Activated T-helper 17 cell treated with anti-CD3 and anti-CD28 coated beads, Interleukin-2, amount 50 U/mL, for 72 hours (primary cell): ENCODE measurements at regions not wholly inside any gene's neighbourhood (a gene's known extent, or its start where the extent isn't known, plus 50 kb on each side); places are given as distances from the start of the nearest gene placed in this dataset.

ENCODE experiments used
- ATAC-seq: fragments of 150-1000 bp; cut with Tn5 transposase; replicated peaks from 2 replicates; pipeline ENCODE4 v1.10.0; 2021; ENCODE audit warnings: mild to moderate bottlenecking, moderate library complexity
- H3K27ac Mint-ChIP-seq: one replicate; pipeline ENCODE4 v1.8.0; 2022; ENCODE audit warnings: mixed read lengths
- H3K27me3 Mint-ChIP-seq: one replicate; pipeline ENCODE4 v1.8.0; 2022; ENCODE audit warnings: mixed read lengths
- H3K36me3 Mint-ChIP-seq: one replicate; pipeline ENCODE4 v1.8.0; 2022; ENCODE audit warnings: low read depth, mild to moderate bottlenecking, mixed read lengths
- H3K4me1 Mint-ChIP-seq: one replicate; pipeline ENCODE4 v1.8.0; 2022; ENCODE audit warnings: mixed read lengths
- H3K4me3 Mint-ChIP-seq: one replicate; pipeline ENCODE4 v1.8.0; 2022; ENCODE audit warnings: mild to moderate bottlenecking, mixed read lengths
- H3K9me3 Mint-ChIP-seq: one replicate; pipeline ENCODE4 v1.8.0; 2022; ENCODE audit warnings: mixed read lengths

DNA sequence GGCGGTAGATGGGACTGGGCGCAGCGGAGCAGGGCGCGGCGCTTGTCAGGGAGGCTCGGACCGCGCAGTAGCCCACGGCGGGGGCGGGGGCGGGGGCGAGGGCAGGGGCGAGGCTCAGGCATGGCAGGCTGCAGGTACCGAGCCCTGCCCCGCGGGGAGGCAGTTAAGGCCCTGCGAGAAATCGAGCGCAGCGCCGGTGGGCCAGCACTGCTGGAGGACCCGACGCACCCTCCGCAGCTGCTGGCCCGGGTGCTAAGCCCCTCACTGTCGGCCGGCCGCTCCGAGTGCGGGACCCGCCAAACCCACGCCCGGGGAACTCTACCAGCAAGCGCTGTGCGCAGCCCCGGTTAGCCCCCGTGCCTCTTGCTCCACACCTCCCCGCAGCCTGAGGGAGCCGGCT is 90.2 kb upstream of the RPL38 start:
- Mint-ChIP-seq H3K4me3 (no peak overlapping the region), H3K4me1 (no peaks in the 10 kb centered on the region), H3K27ac (no peak overlapping the region), H3K9me3 (no peaks in the 10 kb centered on the region), H3K27me3 (peaks cover 10% of the 10 kb centered on the region), H3K36me3 (no peaks in the 10 kb centered on the region)
- no peak for ATAC-seq

DNA sequence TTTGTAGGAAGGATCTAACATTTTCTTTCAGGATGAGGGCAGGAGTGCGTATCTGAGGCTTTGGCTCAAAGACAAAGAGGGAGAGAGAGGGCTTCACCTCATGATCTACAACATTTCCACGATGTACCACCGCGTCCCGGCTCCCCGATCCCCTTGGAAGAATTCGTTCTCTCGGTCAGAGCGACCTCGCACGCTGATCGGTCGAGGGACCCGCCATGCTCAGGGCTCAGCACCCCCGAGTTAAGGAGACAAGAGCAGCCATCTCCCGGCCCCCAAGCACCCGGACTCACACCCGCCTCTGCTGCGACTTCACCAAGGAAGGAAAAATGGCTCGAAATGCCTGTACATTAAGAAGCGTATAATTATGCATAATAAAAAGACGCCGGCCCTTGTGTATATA is 89.5 kb upstream of the RPL38 start:
- no peak overlapping the region for H3K27ac Mint-ChIP-seq
- H3K4me3 Mint-ChIP-seq, result no peak overlapping the region
- H3K27me3 Mint-ChIP-seq, result peaks cover 10% of the 10 kb centered on the region
- H3K9me3 Mint-ChIP-seq, result no peaks in the 10 kb centered on the region
- H3K4me1 Mint-ChIP-seq, result no peaks in the 10 kb centered on the region
- no peak for ATAC-seq
- H3K36me3 Mint-ChIP-seq, result no peaks in the 10 kb centered on the region

DNA sequence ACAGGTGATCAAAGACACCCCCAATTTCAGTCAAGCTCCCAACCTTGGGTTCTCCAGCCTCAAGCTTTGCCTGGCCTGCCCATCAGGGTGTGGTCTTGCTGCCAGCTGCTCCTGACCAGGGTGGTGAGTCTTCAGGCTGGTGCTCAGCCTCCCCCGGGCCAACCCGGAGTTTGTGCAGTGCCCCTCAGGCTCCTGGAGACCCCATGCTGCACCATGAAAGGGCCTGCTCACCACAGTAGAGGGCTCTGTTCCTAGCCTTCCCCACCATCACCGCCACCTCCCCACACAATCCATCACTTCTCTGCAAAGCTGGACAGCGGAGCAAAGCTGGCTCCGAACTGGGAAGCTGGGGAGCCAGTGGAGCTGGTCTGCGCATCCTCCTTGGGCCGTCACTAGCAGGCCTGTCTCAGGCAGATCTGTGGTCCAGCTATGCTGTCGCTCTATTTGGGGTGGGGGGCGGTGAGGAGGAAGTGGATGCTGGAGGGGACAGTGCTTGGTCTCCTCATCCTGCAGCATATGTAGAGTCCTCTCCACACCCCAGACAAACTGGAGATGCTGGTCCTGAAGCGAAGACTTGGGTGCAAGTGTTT is 88.5 kb upstream of the RPL38 start:
- Mint-ChIP-seq H3K4me3 (no peak overlapping the region), H3K27me3 (peaks cover 3% of the 10 kb centered on the region), H3K9me3 (no peaks in the 10 kb centered on the region), H3K27ac (no peak overlapping the region), H3K4me1 (no peaks in the 10 kb centered on the region), H3K36me3 (no peaks in the 10 kb centered on the region)
- no peak for ATAC-seq

DNA sequence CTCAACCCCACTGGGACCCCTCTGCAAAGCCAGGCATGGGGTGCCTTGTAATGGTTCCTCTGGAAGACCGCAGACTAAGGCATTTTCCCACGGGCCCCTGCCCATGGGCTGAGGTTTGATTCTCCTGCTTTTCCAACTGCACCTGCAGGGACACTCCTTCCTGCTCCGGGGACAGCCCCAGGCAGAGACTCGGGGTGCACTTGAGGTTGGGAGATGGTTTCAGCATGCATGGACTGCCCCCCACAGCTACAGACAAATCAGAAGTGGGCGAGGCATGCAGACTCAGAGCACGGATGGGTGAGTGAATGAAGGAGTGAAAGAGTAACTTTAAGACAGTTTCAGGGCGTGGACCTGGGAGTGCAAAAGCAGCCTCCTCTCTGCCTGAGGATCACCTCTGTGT is 87.9 kb upstream of the RPL38 start:
- H3K4me3 Mint-ChIP-seq, result no peak overlapping the region
- no peaks in the 10 kb centered on the region for H3K9me3 Mint-ChIP-seq
- H3K36me3 Mint-ChIP-seq, result no peaks in the 10 kb centered on the region
- H3K27ac Mint-ChIP-seq, result no peak overlapping the region
- peaks cover 3% of the 10 kb centered on the region for H3K27me3 Mint-ChIP-seq
- ATAC-seq, result no peak
- no peaks in the 10 kb centered on the region for H3K4me1 Mint-ChIP-seq

DNA sequence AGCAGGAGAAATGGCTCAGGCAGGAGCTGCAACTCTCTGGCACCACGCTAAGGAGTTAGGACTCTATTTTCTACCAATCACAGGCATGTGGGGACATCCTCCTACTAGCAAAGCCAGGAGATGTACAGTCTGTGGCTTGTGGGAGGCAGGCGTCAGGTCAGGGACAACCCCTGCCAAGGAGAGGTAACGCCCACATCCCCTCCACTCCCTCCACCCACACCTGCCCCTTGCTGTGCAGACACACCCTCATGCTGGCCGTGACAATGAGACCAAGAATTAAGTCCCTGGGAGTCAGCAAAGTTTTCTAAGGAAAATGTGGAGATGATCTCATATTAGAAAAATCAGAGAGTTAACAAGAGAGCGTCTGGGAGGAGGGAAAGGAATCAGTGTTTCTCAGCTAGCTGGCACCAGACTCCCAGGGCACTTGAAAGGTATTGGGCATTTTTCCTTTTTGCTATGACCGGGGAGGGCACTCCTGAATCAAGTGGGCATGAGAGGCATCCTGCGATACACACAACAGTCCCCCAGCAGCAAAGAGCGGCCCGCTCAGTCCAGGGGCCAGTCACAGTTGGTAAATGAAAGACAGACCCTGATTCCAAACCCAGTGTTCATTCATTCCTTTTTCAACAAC is 87.3 kb upstream of the RPL38 start:
- peaks cover 4% of the 10 kb centered on the region for H3K27me3 Mint-ChIP-seq
- ATAC-seq, result no peak
- no peaks in the 10 kb centered on the region for H3K36me3 Mint-ChIP-seq
- no peak overlapping the region for H3K4me3 Mint-ChIP-seq
- H3K27ac Mint-ChIP-seq, result no peak overlapping the region
- H3K9me3 Mint-ChIP-seq, result no peaks in the 10 kb centered on the region
- no peaks in the 10 kb centered on the region for H3K4me1 Mint-ChIP-seq

DNA sequence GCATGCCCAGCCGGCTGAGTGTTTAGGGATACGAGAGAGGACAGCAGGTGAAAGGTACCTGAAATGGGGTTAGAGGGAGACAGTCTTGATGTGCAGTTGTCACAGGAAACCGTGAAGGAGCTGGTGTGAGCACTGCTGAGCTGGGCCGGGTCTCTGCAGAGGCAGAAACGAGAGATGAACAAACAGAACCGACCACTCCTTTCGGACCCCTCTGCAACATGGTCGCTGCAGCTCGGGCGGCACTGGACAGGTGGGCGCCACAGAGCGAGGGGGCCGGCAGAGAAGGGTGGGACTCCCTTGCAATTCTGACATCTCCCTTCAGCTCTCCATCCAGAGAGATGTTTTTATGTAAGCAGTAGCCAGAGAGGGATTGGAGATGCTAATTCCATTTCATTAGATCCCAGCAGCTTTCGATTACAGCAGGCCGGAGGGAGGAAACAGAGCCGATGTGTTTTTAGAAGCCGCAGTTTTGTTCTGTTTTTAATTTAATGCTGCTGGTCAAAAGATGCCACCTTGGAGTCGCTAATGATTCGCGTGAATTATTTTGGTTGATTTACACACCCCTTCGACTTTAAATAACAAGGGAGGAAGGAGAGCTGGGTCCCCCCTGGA is 86.3 kb upstream of the RPL38 start:
- Mint-ChIP-seq H3K4me1 (no peaks in the 10 kb centered on the region), H3K36me3 (no peaks in the 10 kb centered on the region), H3K27me3 (peaks cover 5% of the 10 kb centered on the region), H3K9me3 (no peaks in the 10 kb centered on the region), H3K27ac (no peak overlapping the region), H3K4me3 (no peak overlapping the region)
- no peak for ATAC-seq

DNA sequence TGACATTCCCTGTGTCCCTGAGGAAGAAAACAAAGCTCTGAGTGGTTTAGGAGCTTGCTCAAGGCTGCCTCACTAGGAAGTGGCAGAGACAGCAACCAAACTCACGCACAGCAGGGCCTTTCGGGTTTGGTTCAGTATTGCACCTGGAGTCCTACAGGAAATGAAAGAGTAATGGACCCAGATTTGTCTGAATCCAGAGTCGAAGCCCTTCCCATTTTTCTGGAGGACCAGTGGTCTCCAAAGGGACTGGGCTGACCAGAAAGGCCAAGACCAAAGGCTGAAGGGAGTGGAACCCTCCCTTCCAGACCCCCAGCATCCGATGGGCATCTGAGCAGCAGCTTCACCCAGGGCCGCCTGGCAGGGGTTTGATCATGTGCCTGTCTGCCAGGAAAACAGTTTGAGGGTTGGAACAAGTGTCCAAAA is 85.5 kb upstream of the RPL38 start:
- H3K27me3 Mint-ChIP-seq, result peaks cover 11% of the 10 kb centered on the region
- no peaks in the 10 kb centered on the region for H3K9me3 Mint-ChIP-seq
- H3K36me3 Mint-ChIP-seq, result no peaks in the 10 kb centered on the region
- no peak overlapping the region for H3K27ac Mint-ChIP-seq
- H3K4me3 Mint-ChIP-seq, result no peak overlapping the region
- no peak for ATAC-seq
- H3K4me1 Mint-ChIP-seq, result peaks cover under 1% of the 10 kb centered on the region

DNA sequence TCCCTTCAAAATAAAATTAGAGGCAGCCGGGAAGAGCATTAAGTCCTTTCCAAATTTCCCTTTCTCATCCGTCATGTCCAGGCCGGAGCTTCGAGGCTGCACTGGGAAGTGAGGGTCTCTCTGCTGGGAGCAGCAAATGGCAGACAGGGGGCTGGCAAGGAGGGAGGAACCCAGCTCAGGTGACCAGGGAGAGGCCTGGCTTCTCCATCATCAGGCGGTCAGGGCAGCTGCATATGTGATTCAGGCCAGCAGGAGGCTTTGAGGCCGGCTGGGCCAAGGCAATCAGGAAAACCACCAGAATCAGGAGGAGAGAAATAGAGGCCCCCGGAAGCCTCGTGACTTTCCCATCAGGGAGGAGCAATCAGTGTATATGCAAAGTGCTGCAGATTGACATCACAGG is 85.0 kb upstream of the RPL38 start:
- H3K4me3 Mint-ChIP-seq, result no peak overlapping the region
- H3K9me3 Mint-ChIP-seq, result no peaks in the 10 kb centered on the region
- H3K36me3 Mint-ChIP-seq, result no peaks in the 10 kb centered on the region
- peaks cover 14% of the 10 kb centered on the region for H3K27me3 Mint-ChIP-seq
- ATAC-seq, result no peak
- H3K27ac Mint-ChIP-seq, result no peak overlapping the region
- H3K4me1 Mint-ChIP-seq, result peaks cover 4% of the 10 kb centered on the region

DNA sequence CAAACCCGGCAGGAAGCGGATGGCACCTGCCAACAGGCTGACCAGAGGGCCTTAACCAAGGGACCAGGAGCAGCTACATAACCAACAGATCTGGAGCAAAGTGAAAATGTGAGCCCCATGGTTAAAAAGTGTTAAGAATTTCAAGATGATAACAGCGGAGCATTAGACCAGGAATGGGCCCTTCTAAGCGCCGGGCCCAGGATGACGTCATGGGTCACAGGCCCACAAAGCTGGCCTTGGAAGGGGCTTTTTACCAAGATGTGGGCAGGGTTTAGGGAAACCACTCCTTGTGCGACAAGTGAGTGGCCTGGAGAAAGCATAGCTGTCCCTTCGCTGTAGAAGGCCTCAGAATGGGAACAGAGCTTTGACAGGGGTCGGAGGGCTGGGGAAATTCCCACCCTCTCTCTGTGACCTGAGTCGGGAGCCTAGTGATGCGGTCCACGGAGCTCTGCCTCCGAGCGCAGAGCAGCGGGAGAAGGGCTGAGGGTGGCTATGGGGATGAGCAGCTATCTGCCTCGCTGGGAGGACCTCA is 84.4 kb upstream of the RPL38 start:
- Mint-ChIP-seq H3K27me3 (peaks cover 16% of the 10 kb centered on the region), H3K36me3 (no peaks in the 10 kb centered on the region), H3K4me1 (peaks cover 4% of the 10 kb centered on the region), H3K27ac (no peak overlapping the region), H3K4me3 (no peak overlapping the region), H3K9me3 (no peaks in the 10 kb centered on the region)
- ATAC-seq, result no peak

DNA sequence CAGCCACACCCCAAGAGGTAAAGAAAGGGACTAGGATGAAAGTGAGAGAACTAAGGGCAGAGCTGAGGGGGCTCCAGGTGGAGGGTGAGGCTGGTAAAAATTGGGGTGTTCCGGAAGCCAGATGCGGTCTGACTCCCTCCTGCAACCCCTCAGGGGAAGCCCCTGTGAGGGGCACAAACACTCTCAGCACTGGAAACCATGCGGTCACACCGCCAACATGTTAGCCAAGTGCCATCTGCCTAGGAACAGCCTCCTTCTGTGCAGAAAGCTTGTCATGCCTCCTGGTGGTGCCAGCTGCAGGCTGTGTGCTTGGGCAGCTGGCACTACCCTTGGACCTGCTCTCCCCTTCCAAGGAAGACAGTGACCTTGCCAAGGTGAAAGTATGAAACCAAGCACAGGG is 83.5 kb upstream of the RPL38 start:
- ATAC-seq, result no peak
- no peaks in the 10 kb centered on the region for H3K36me3 Mint-ChIP-seq
- H3K4me1 Mint-ChIP-seq, result peaks cover 4% of the 10 kb centered on the region
- H3K27ac Mint-ChIP-seq, result no peak overlapping the region
- peaks cover 17% of the 10 kb centered on the region for H3K27me3 Mint-ChIP-seq
- H3K4me3 Mint-ChIP-seq, result no peak overlapping the region
- H3K9me3 Mint-ChIP-seq, result no peaks in the 10 kb centered on the region

DNA sequence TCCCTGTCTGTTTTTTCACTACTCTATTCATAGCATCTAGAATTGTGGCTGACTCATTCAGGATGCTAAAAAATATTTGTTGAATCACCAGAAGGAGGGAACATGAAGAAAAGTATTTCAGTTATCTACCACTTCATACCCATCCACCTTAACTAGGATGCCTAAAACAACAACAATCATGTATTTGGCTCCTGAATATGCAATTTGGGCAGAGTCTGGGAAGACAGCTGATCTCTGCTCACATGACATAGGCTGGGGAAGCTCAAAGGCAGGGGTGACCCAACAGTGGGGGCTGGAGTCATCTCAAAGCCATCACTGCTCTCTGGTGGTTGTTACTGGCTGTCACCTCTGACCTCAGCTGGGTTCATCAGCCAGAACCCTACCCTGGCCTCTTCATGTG is 80.1 kb upstream of the RPL38 start:
- H3K4me1 Mint-ChIP-seq, result peaks cover 8% of the 10 kb centered on the region
- no peak overlapping the region for H3K27ac Mint-ChIP-seq

DNA sequence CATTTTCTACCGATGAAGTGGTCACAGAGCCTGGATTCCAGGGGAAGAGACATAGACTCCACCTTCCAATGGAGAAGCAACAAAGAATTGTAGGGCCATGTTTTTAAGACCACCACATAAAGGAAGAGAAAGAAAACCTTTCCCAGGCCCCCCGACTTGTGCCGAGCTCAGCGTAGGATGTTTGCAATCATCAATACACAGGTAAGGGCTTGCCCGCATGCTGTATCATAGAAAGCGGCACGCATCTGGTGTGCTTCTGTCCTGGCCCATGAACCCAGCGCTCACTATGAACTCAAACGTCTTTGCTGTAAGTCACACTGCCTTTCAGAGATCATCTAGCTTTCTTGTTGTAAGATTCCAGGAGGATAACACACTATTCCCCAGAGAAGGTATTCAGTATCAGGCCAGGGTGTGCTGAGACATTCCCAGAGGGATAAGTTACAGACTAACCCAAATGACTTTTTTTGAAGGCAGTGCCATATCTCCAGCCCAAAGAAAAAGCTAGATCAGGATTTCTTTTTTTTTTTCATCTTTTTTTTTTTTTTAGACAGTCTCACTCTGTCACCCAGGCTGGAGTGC is 79.5 kb upstream of the RPL38 start:
- Mint-ChIP-seq H3K27ac (no peak overlapping the region), H3K4me1 (peaks cover 8% of the 10 kb centered on the region), H3K9me3 (peaks cover 3% of the 10 kb centered on the region), H3K27me3 (peaks cover 32% of the 10 kb centered on the region), H3K36me3 (no peaks in the 10 kb centered on the region), H3K4me3 (no peak overlapping the region)
- ATAC-seq, result no peak

More for the DNA sequence above, 80.1 kb upstream of the RPL38 start:
- Mint-ChIP-seq H3K4me3 (no peak overlapping the region), H3K27me3 (peaks cover 30% of the 10 kb centered on the region), H3K9me3 (peaks cover 3% of the 10 kb centered on the region), H3K36me3 (no peaks in the 10 kb centered on the region)
- no peak for ATAC-seq

DNA sequence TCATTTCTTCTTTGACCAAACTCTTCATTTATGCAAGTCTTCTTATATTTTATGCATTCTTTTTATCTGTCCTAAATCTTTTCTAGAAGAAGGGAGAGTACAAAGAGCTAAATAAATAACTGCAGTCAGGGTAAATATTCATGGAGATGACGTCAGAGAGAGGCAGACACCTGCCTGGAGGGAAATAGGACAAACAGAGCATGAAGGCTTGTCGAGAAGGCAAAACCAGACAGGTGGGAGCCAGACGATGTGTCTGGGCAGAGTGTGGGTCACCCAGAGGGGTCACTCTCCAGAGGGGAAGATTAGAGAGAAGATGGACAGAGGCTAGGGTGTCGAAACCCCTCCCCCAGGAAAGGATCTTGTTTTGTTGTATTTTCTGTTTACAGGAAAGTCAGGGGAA is 78.3 kb upstream of the RPL38 start:
- Mint-ChIP-seq H3K36me3 (no peaks in the 10 kb centered on the region), H3K9me3 (peaks cover 3% of the 10 kb centered on the region), H3K4me3 (no peak overlapping the region), H3K27ac (no peak overlapping the region), H3K4me1 (peaks cover 8% of the 10 kb centered on the region), H3K27me3 (peaks cover 32% of the 10 kb centered on the region)
- no peak for ATAC-seq

DNA sequence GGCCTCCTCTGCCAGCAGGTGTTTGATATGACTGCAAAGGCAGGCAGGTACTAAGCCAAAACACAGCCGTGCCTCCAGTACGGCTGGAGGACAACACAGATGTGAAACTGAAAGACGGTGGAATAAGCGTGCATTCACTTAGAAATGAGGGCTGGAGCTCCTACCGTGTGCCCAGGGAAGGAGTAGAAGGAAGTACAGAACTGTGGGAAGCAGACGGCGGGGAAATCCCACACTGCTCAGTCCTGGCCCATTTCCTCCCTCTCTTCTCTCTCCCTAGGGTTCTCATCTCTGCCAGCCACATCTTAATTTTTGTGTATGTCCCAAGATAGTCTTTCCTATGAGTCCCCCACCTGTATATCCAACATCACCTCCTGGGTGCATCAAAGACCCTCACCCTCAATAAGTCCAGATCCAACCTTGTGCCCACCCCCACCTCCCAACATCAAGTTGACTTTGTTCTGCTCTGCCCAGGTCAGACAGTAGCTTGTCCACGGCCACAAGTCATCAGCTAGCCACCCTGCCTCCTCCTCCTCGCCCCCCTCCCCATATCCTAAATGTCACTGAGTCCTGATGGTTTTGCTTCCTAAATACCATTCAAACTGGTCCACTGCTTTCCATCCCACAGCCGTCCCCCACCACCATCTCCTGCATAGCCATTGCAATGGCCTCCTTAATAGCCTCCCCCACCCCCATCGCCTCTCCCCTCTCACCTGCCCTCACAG is 77.1 kb upstream of the RPL38 start:
- ATAC-seq, result peak; percentile 12
- Mint-ChIP-seq H3K4me1 (peaks cover 8% of the 10 kb centered on the region), H3K27me3 (peaks cover 34% of the 10 kb centered on the region), H3K36me3 (no peaks in the 10 kb centered on the region), H3K27ac (peak overlapping the region; percentile 7), H3K4me3 (no peak overlapping the region), H3K9me3 (peaks cover 3% of the 10 kb centered on the region)
